Body of pancreas (tissue), 4 donors: ENCODE measurements at regions not wholly inside any gene's neighbourhood (a gene's known extent, or its start where the extent isn't known, plus 50 kb on each side); places are given as distances from the start of the nearest gene placed in this dataset.

Experiments used
- CTCF ChIP-seq, 7 experiments: fragments of 450-650 bp in 4 of 7; fragments of 200-600 bp in 3 of 7; sonication (generic) in 3 of 7; IDR thresholded peaks; one replicate each; pipeline ENCODE4 v1.5.1; 2016 to 2019; ENCODE audit warnings: antibody characterized with exemption in 7 of 7
- POLR2A ChIP-seq, 3 donors: fragments of 450-650 bp; IDR thresholded peaks; one replicate each; pipeline ENCODE4 v1.6.1; 2016; ENCODE audit warnings: antibody characterized with exemption in 3 of 3, mild to moderate bottlenecking in 2 of 3

- TF ChIP-seq CTCF (IDR thresholded peaks at IDR 0.05) = no peak
- no peak for TF ChIP-seq POLR2A (IDR thresholded peaks at IDR 0.05)
These were observed 279.5 kb downstream of the KIF2B start for GRCh38 chr17:54102246-54102645.
